ENCODE measurements at regions not wholly inside any gene's neighbourhood (a gene's known extent, or its start where the extent isn't known, plus 50 kb on each side); places are given as distances from the start of the nearest gene placed in this dataset.

DNA sequence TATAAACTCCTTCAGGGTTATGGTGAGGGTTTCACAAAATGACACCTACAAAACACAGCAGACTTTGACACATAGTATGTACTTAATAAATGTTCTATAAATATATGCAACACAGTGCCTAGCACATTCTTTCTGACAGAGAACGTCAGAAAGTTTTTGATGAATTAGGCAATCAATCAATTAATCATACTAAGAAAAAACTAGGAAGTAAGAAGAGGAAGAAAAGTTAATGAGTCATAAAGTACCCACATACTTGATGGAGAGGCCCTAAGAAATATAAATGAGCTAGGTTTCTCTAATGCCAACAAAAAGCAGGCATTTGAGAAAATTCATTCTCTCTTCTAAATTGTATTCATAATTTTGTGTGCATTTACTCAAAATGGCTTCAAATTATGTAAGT lies 192.7 kb upstream of the VWC2 start:
- no peaks in the 10 kb centered on the region for H3K27me3 ChIP-seq
- no peaks in the 10 kb centered on the region for H3K4me1 ChIP-seq
- H3K27ac ChIP-seq = no peak overlapping the region
- DNase-seq (ENCODE audit: extremely low spot score in 2 of 2) = no peak
- intact Hi-C loops (cut with DNase I) = no loop called here
- no peaks in the 10 kb centered on the region for H3K9me3 ChIP-seq
- H3K4me3 ChIP-seq = no peak overlapping the region
- H3K36me3 ChIP-seq = no peaks in the 10 kb centered on the region
- TF ChIP-seq POLR2AphosphoS5 (IDR thresholded peaks at IDR 0.05; ENCODE audit: insufficient read depth in 1 of 2, low read depth in 1 of 2) (no peak), POLR2A (IDR thresholded peaks at IDR 0.05) (no peak)
- TF ChIP-seq, protein P1, sequence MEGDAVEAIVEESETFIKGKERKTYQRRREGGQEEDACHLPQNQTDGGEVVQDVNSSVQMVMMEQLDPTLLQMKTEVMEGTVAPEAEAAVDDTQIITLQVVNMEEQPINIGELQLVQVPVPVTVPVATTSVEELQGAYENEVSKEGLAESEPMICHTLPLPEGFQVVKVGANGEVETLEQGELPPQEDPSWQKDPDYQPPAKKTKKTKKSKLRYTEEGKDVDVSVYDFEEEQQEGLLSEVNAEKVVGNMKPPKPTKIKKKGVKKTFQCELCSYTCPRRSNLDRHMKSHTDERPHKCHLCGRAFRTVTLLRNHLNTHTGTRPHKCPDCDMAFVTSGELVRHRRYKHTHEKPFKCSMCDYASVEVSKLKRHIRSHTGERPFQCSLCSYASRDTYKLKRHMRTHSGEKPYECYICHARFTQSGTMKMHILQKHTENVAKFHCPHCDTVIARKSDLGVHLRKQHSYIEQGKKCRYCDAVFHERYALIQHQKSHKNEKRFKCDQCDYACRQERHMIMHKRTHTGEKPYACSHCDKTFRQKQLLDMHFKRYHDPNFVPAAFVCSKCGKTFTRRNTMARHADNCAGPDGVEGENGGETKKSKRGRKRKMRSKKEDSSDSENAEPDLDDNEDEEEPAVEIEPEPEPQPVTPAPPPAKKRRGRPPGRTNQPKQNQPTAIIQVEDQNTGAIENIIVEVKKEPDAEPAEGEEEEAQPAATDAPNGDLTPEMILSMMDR (IDR thresholded peaks at IDR 0.05) = no peak

DNA sequence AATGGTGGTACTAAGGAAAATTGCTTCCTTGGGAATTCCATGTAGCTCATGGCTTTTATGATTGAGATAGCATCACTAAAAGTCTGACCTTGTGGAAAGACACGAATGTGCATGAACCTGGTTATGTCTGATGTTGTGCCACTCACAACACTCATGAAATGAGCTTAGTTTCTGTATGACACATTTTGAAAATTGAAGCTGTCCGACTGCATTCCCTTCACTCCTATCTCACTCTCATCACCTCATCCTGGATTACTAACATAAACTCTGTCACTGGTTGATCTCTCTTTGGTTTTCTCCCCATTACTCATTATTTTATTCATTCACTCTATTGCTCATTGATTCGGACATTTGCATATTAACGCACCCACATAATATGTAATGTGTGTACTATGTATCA lies 190.0 kb upstream of the VWC2 start:
- H3K4me1 ChIP-seq = no peaks in the 10 kb centered on the region
- H3K27me3 ChIP-seq = no peaks in the 10 kb centered on the region
- H3K9me3 ChIP-seq = no peaks in the 10 kb centered on the region
- no peak overlapping the region for H3K27ac ChIP-seq
- no peak for DNase-seq (ENCODE audit: extremely low spot score in 2 of 2)
- intact Hi-C loops (cut with DNase I) = no loop called here
- H3K4me3 ChIP-seq = no peak overlapping the region
- TF ChIP-seq POLR2A (IDR thresholded peaks at IDR 0.05) = no peak
- TF ChIP-seq, protein P1 (IDR thresholded peaks at IDR 0.05) = no peak
- TF ChIP-seq POLR2AphosphoS5 (IDR thresholded peaks at IDR 0.05; ENCODE audit: insufficient read depth in 1 of 2, low read depth in 1 of 2) = no peak
- H3K36me3 ChIP-seq = no peaks in the 10 kb centered on the region

- Histone ChIP-seq H3K27ac (no peak overlapping the region), H3K9me3 (no peaks in the 10 kb centered on the region), H3K36me3 (no peaks in the 10 kb centered on the region), H3K27me3 (no peaks in the 10 kb centered on the region), H3K4me1 (no peaks in the 10 kb centered on the region), H3K4me3 (no peak overlapping the region)
- TF ChIP-seq POLR2A (IDR thresholded peaks at IDR 0.05) (no peak), POLR2AphosphoS5 (IDR thresholded peaks at IDR 0.05; ENCODE audit: insufficient read depth in 1 of 2, low read depth in 1 of 2) (no peak)
- TF ChIP-seq, protein P1 (IDR thresholded peaks at IDR 0.05) = no peak
- no peak for DNase-seq (ENCODE audit: extremely low spot score in 2 of 2)
- intact Hi-C loops (cut with DNase I) = no loop called here
Observed at GRCh38 chr7:49596701-49597491, 176.5 kb upstream of the VWC2 start.

GRCh38 chr7:49597805-49598204 lies 175.6 kb upstream of the VWC2 start:
- intact Hi-C loops (cut with DNase I) = no loop called here
- no peak for DNase-seq (ENCODE audit: extremely low spot score in 2 of 2)
- Histone ChIP-seq H3K4me1 (no peaks in the 10 kb centered on the region), H3K9me3 (no peaks in the 10 kb centered on the region), H3K36me3 (no peaks in the 10 kb centered on the region), H3K4me3 (no peak overlapping the region), H3K27me3 (no peaks in the 10 kb centered on the region), H3K27ac (no peak overlapping the region)
- TF ChIP-seq POLR2AphosphoS5 (IDR thresholded peaks at IDR 0.05; ENCODE audit: insufficient read depth in 1 of 2, low read depth in 1 of 2) = no peak
- no peak for TF ChIP-seq POLR2A (IDR thresholded peaks at IDR 0.05)
- TF ChIP-seq, protein P1 (IDR thresholded peaks at IDR 0.05) = no peak

DNA sequence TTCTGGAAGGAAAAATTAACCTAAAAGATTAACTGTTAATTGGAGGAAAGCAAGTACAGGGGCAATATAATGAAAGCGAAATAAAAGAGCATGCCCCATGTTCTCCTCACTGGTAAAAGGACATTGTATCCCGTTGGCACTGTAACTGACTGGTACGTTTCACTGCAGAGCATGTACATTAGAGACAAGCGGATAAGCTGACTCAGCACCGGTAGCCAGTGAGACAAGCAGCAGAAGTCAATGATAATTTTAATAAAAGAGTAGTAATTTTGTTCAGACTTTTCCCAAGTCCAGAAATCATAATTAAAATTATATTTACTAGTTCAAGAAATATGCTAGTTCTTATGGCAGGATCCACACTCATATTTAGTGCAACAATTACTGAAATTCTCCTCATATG lies 161.5 kb upstream of the VWC2 start:
- no peaks in the 10 kb centered on the region for H3K4me1 ChIP-seq
- intact Hi-C loops (cut with DNase I) = no loop called here
- no peak for TF ChIP-seq POLR2A (IDR thresholded peaks at IDR 0.05)
- TF ChIP-seq, protein P1 (IDR thresholded peaks at IDR 0.05) = no peak
- TF ChIP-seq POLR2AphosphoS5 (IDR thresholded peaks at IDR 0.05; ENCODE audit: insufficient read depth in 1 of 2, low read depth in 1 of 2) = no peak
- no peaks in the 10 kb centered on the region for H3K9me3 ChIP-seq
- H3K27me3 ChIP-seq = no peaks in the 10 kb centered on the region
- H3K36me3 ChIP-seq = no peaks in the 10 kb centered on the region
- H3K4me3 ChIP-seq = no peak overlapping the region
- H3K27ac ChIP-seq = no peak overlapping the region
- DNase-seq (ENCODE audit: extremely low spot score in 2 of 2) = no peak
